ENCODE measurements at regions not wholly inside any gene's neighbourhood (a gene's known extent, or its start where the extent isn't known, plus 50 kb on each side); places are given as distances from the start of the nearest gene placed in this dataset.

DNA sequence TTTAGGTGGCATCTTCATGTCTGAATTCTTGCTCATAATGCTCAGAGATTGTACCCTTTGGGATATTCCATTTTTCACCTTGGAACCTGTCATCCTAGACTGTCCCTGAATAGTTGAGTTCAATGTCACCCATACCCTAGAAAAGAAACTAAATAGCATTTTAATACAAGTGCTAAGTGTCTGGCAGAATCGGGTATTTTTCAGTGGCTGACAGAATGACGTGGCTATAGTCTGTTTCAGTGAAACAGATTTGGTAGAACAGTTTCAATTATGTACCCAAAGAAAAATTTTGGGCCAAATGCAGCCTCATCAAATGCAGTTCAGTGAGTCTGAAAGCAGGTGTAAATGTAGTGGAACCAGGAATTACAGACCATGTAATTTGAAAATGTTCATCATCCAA, 1041.2 kb downstream of the DTWD2 start:
- no peaks in the 10 kb centered on the region for H3K36me3 ChIP-seq
- no peak overlapping the region for H3K4me3 ChIP-seq
- TF ChIP-seq POLR2AphosphoS5 (IDR thresholded peaks at IDR 0.05; ENCODE audit: insufficient read depth in 1 of 2, low read depth in 1 of 2) (no peak), POLR2A (IDR thresholded peaks at IDR 0.05) (no peak)
- TF ChIP-seq, protein P1, sequence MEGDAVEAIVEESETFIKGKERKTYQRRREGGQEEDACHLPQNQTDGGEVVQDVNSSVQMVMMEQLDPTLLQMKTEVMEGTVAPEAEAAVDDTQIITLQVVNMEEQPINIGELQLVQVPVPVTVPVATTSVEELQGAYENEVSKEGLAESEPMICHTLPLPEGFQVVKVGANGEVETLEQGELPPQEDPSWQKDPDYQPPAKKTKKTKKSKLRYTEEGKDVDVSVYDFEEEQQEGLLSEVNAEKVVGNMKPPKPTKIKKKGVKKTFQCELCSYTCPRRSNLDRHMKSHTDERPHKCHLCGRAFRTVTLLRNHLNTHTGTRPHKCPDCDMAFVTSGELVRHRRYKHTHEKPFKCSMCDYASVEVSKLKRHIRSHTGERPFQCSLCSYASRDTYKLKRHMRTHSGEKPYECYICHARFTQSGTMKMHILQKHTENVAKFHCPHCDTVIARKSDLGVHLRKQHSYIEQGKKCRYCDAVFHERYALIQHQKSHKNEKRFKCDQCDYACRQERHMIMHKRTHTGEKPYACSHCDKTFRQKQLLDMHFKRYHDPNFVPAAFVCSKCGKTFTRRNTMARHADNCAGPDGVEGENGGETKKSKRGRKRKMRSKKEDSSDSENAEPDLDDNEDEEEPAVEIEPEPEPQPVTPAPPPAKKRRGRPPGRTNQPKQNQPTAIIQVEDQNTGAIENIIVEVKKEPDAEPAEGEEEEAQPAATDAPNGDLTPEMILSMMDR (IDR thresholded peaks at IDR 0.05) = no peak
- no peaks in the 10 kb centered on the region for H3K27me3 ChIP-seq
- intact Hi-C loops (cut with DNase I) = no loop called here
- no peak overlapping the region for H3K27ac ChIP-seq
- H3K4me1 ChIP-seq = no peaks in the 10 kb centered on the region
- H3K9me3 ChIP-seq = no peaks in the 10 kb centered on the region
- DNase-seq (ENCODE audit: extremely low spot score in 2 of 2) = no peak

DNA sequence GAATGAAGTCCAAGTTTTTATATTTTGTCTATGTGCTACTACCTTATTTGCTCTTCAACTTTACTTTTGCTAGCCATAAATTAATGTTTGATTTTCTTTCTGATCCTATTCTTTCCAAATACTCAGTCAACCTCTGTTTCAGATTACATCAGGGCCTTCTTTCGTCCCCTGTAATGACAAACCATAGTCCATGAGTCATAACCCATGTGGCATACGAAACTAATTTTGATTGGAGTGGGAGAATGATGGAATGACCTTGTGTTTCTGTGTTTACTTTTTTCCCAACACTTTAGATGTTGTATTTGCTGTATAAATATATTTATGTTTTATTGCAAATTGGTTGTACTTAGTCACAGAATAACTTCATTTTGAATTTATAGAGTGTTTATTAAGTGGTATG, 1043.1 kb downstream of the DTWD2 start:
- no peak for TF ChIP-seq POLR2AphosphoS5 (IDR thresholded peaks at IDR 0.05; ENCODE audit: insufficient read depth in 1 of 2, low read depth in 1 of 2)
- no peak for TF ChIP-seq POLR2A (IDR thresholded peaks at IDR 0.05)
- TF ChIP-seq, protein P1 (IDR thresholded peaks at IDR 0.05) = no peak
- no peak overlapping the region for H3K27ac ChIP-seq
- intact Hi-C loops (cut with DNase I) = no loop called here
- H3K4me3 ChIP-seq = no peak overlapping the region
- H3K36me3 ChIP-seq = no peaks in the 10 kb centered on the region
- no peaks in the 10 kb centered on the region for H3K27me3 ChIP-seq
- no peaks in the 10 kb centered on the region for H3K4me1 ChIP-seq
- no peak for DNase-seq (ENCODE audit: extremely low spot score in 2 of 2)
- H3K9me3 ChIP-seq = no peaks in the 10 kb centered on the region

DNA sequence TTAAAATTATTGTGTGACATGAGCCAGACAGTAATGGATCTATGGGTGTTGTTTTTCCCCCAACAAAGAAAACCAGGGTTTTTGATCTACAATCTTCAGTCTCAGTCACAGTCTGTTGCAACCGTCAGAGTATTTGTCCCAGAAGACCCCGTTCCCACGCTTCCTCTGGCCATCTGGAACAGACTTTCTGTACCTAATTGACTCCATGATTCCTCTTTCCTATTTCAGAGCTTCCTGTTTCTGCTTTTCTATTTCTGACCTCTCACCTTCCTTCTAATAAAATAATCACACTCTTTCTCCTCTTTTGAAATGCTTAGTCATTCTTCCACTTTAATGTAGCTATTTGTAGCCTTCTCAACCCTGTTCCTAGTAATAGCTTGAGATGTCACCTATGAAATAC, 1044.8 kb downstream of the DTWD2 start:
- Histone ChIP-seq H3K4me1 (no peaks in the 10 kb centered on the region), H3K9me3 (no peaks in the 10 kb centered on the region), H3K36me3 (no peaks in the 10 kb centered on the region), H3K27me3 (no peaks in the 10 kb centered on the region), H3K27ac (no peak overlapping the region), H3K4me3 (no peak overlapping the region)
- no peak for DNase-seq (ENCODE audit: extremely low spot score in 2 of 2)
- TF ChIP-seq POLR2A (IDR thresholded peaks at IDR 0.05) (no peak), POLR2AphosphoS5 (IDR thresholded peaks at IDR 0.05; ENCODE audit: insufficient read depth in 1 of 2, low read depth in 1 of 2) (no peak)
- TF ChIP-seq, protein P1 (IDR thresholded peaks at IDR 0.05) = no peak
- intact Hi-C loops (cut with DNase I) = no loop called here

DNA sequence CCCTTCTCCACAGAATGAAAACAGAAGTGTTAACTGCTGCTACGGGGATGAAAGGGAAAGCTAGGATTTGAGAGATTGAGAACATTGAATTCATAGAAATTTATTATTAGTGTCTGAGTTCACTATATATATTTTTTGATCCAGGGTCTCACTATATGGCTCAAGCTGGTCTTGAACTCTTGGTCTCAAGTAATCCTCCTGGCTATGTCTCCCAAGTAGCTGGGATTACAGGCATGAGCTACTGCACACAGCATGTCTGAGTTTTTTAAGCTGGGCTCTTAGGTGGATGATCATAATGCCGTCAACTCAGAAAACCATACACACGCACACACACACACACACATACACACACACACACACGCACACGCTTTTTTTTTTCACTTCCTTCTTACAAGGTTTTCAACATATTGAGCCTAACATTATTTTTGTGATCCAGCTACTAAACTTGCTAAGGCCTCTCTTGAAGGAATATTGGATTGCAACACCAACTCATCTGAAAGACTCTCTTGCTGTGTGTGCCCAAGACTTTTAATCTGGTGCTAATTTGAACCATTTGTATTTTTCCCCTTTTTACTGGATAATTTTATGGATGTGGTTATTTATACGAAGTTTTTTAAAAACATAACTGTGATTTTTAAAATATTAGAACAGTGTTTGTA, 1045.4 kb downstream of the DTWD2 start:
- Histone ChIP-seq H3K27ac (no peak overlapping the region), H3K4me1 (no peaks in the 10 kb centered on the region), H3K27me3 (no peaks in the 10 kb centered on the region), H3K36me3 (no peaks in the 10 kb centered on the region), H3K9me3 (no peaks in the 10 kb centered on the region), H3K4me3 (no peak overlapping the region)
- intact Hi-C loops (cut with DNase I) = no loop called here
- no peak for DNase-seq (ENCODE audit: extremely low spot score in 2 of 2)
- TF ChIP-seq, protein P1 (IDR thresholded peaks at IDR 0.05) = no peak
- TF ChIP-seq POLR2A (IDR thresholded peaks at IDR 0.05) = no peak
- TF ChIP-seq POLR2AphosphoS5 (IDR thresholded peaks at IDR 0.05; ENCODE audit: insufficient read depth in 1 of 2, low read depth in 1 of 2) = no peak

DNA sequence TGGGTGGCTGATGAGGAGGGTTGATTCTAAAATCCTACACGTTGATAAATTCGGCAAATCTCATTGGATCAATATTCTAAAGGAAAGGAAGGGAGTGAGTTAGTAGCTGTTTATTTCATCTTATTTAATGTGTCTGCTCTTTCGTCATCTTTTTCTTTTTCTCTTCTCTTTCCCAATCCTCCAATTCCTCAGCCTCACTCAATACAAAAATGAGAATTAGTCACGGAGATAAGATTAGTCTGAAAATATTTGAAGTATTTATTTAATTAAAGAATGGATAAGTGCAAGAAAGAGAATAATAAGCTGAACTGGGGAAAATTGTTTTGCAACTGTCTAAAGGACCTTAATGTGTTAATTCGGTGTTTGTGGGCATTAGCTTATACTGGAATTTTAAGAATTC, 1095.1 kb downstream of the DTWD2 start:
- Histone ChIP-seq H3K4me3 (no peak overlapping the region), H3K27ac (no peak overlapping the region), H3K4me1 (no peaks in the 10 kb centered on the region), H3K27me3 (no peaks in the 10 kb centered on the region), H3K9me3 (no peaks in the 10 kb centered on the region), H3K36me3 (no peaks in the 10 kb centered on the region)
- intact Hi-C loops (cut with DNase I) = no loop called here
- DNase-seq (ENCODE audit: extremely low spot score in 2 of 2) = no peak
- TF ChIP-seq POLR2A (IDR thresholded peaks at IDR 0.05) (no peak), POLR2AphosphoS5 (IDR thresholded peaks at IDR 0.05; ENCODE audit: insufficient read depth in 1 of 2, low read depth in 1 of 2) (no peak)
- TF ChIP-seq, protein P1 (IDR thresholded peaks at IDR 0.05) = no peak

All from vagina (tissue), 2 donors.